HCT116 (cell line): ENCODE measurements at regions not wholly inside any gene's neighbourhood (a gene's known extent, or its start where the extent isn't known, plus 50 kb on each side); places are given as distances from the start of the nearest gene placed in this dataset.

Experiments
- CEBPB ChIP-seq: IDR thresholded peaks from 2 replicates; pipeline ENCODE4 v1.6.1; 2012; ENCODE audit warnings: low read depth
- EGR1 ChIP-seq: IDR thresholded peaks from 2 replicates; pipeline ENCODE4 v1.6.1; 2012; ENCODE audit warnings: low read depth
- EZH2 ChIP-seq: fragments of 200-600 bp; sonication (generic); IDR thresholded peaks from 2 replicates; pipeline ENCODE4 v1.6.1; 2017; ENCODE audit warnings: antibody characterized with exemption, mixed run types
- EZH2phosphoT487 ChIP-seq: fragments of 200-600 bp; IDR thresholded peaks from 2 replicates; pipeline ENCODE4 v1.6.1; 2018; ENCODE audit warnings: antibody characterized with exemption, borderline replicate concordance
- POLR2A ChIP-seq: IDR thresholded peaks from 2 replicates; pipeline ENCODE4 v1.7.0; 2011; ENCODE audit warnings: borderline replicate concordance; ENCODE audit not compliant: insufficient read depth, insufficient read length; ENCODE audit errors: extremely low read depth
- POLR2AphosphoS5 ChIP-seq: IDR thresholded peaks from 2 replicates; pipeline ENCODE4 v1.6.1; 2011; ENCODE audit warnings: mild to moderate bottlenecking, low read depth, low read length, moderate library complexity
- RAD21 ChIP-seq: IDR thresholded peaks from 2 replicates; pipeline ENCODE4 v1.6.1; 2012; ENCODE audit warnings: low read depth, mild to moderate bottlenecking
- SIN3A ChIP-seq: IDR thresholded peaks from 2 replicates; pipeline ENCODE4 v1.6.1; 2012; ENCODE audit warnings: low read depth
- SP1 ChIP-seq: IDR thresholded peaks from 2 replicates; pipeline ENCODE4 v1.6.1; 2012; ENCODE audit warnings: low read depth
- TCF7L2 ChIP-seq: IDR thresholded peaks from 2 replicates; pipeline ENCODE4 v1.7.0; 2011; ENCODE audit warnings: borderline replicate concordance, inconsistent platforms; ENCODE audit not compliant: insufficient read depth, insufficient read length; ENCODE audit errors: extremely low read depth
- ZFX ChIP-seq: fragments of 450-650 bp; IDR thresholded peaks from 2 replicates; pipeline ENCODE4 v1.6.1; 2017
- TF ChIP-seq, protein P1 (sequence below), 3 experiments: fragments of 200-600 bp in 1 of 3; sonication (generic) in 1 of 3; IDR thresholded peaks in 2 of 3; conservative IDR thresholded peaks in 1 of 3; 2 replicates each; pipeline ENCODE4 v1.5.1; 2012 to 2017; ENCODE audit warnings: low read depth in 2 of 3, low read length in 2 of 3, antibody characterized with exemption in 1 of 3, borderline replicate concordance in 1 of 3, control low read depth in 1 of 3, mild to moderate bottlenecking in 1 of 3, mixed read lengths in 1 of 3, mixed run types in 1 of 3, moderate library complexity in 1 of 3; ENCODE audit not compliant: insufficient read depth in 1 of 3
- TF ChIP-seq, protein P2 (sequence below): IDR thresholded peaks from 2 replicates; pipeline ENCODE4 v1.6.1; 2012; ENCODE audit warnings: low read depth
- TF ChIP-seq, protein P3 (sequence below): IDR thresholded peaks from 2 replicates; pipeline ENCODE4 v1.6.1; 2012

DNA sequence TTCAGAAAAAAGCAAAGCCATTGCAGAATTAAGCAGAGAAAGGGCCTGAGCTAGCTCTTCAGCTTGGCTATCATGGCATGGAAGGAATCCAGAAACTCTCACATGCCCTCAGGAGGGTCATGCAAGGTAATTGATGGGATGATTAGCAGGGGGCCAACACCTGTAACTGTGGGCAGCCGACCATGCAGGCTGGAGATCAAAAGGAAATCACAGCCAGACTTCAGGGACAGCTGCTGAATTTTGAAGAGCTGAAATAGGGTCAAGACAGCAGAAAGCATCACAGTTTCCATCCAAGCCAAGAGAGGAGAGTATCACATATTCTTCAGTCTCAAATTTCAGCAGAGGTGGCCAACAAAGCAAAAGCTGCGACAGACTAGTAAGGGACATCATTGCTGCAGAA is 239.6 kb upstream of the STEAP1 start:
- TF ChIP-seq POLR2A (no peak), TCF7L2 (no peak), SP1 (no peak), CEBPB (no peak), EGR1 (no peak), SIN3A (no peak), RAD21 (no peak), EZH2 (no peak), ZFX (no peak), EZH2phosphoT487 (no peak), POLR2AphosphoS5 (no peak)
- TF ChIP-seq, protein P1, sequence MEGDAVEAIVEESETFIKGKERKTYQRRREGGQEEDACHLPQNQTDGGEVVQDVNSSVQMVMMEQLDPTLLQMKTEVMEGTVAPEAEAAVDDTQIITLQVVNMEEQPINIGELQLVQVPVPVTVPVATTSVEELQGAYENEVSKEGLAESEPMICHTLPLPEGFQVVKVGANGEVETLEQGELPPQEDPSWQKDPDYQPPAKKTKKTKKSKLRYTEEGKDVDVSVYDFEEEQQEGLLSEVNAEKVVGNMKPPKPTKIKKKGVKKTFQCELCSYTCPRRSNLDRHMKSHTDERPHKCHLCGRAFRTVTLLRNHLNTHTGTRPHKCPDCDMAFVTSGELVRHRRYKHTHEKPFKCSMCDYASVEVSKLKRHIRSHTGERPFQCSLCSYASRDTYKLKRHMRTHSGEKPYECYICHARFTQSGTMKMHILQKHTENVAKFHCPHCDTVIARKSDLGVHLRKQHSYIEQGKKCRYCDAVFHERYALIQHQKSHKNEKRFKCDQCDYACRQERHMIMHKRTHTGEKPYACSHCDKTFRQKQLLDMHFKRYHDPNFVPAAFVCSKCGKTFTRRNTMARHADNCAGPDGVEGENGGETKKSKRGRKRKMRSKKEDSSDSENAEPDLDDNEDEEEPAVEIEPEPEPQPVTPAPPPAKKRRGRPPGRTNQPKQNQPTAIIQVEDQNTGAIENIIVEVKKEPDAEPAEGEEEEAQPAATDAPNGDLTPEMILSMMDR (IDR thresholded peaks at IDR 0.05 in 2 of 3, conservative IDR thresholded peaks at IDR 0.05 in 1 of 3; ENCODE audit: borderline replicate concordance in 1 of 3, insufficient read depth in 1 of 3, low read depth in 2 of 3, low read length in 2 of 3), result no peak
- TF ChIP-seq, protein P2, sequence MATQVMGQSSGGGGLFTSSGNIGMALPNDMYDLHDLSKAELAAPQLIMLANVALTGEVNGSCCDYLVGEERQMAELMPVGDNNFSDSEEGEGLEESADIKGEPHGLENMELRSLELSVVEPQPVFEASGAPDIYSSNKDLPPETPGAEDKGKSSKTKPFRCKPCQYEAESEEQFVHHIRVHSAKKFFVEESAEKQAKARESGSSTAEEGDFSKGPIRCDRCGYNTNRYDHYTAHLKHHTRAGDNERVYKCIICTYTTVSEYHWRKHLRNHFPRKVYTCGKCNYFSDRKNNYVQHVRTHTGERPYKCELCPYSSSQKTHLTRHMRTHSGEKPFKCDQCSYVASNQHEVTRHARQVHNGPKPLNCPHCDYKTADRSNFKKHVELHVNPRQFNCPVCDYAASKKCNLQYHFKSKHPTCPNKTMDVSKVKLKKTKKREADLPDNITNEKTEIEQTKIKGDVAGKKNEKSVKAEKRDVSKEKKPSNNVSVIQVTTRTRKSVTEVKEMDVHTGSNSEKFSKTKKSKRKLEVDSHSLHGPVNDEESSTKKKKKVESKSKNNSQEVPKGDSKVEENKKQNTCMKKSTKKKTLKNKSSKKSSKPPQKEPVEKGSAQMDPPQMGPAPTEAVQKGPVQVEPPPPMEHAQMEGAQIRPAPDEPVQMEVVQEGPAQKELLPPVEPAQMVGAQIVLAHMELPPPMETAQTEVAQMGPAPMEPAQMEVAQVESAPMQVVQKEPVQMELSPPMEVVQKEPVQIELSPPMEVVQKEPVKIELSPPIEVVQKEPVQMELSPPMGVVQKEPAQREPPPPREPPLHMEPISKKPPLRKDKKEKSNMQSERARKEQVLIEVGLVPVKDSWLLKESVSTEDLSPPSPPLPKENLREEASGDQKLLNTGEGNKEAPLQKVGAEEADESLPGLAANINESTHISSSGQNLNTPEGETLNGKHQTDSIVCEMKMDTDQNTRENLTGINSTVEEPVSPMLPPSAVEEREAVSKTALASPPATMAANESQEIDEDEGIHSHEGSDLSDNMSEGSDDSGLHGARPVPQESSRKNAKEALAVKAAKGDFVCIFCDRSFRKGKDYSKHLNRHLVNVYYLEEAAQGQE, result no peak
- TF ChIP-seq, protein P3, sequence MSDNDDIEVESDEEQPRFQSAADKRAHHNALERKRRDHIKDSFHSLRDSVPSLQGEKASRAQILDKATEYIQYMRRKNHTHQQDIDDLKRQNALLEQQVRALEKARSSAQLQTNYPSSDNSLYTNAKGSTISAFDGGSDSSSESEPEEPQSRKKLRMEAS, result no peak
